GM18505 (cell line): ENCODE measurements at regions not wholly inside any gene's neighbourhood (a gene's known extent, or its start where the extent isn't known, plus 50 kb on each side); places are given as distances from the start of the nearest gene placed in this dataset.

ENCODE experiments used
- ATAC-seq: cut with Tn5 transposase; IDR thresholded peaks from one replicate; pipeline ENCODE4 v1.9.1; 2021; ENCODE audit not compliant: unreplicated experiment
- POLR2A ChIP-seq: IDR thresholded peaks from 4 replicates; pipeline ENCODE4 v1.6.1; 2011; ENCODE audit warnings: borderline replicate concordance; ENCODE audit not compliant: insufficient read depth, insufficient read length; ENCODE audit errors: extremely low read depth

DNA sequence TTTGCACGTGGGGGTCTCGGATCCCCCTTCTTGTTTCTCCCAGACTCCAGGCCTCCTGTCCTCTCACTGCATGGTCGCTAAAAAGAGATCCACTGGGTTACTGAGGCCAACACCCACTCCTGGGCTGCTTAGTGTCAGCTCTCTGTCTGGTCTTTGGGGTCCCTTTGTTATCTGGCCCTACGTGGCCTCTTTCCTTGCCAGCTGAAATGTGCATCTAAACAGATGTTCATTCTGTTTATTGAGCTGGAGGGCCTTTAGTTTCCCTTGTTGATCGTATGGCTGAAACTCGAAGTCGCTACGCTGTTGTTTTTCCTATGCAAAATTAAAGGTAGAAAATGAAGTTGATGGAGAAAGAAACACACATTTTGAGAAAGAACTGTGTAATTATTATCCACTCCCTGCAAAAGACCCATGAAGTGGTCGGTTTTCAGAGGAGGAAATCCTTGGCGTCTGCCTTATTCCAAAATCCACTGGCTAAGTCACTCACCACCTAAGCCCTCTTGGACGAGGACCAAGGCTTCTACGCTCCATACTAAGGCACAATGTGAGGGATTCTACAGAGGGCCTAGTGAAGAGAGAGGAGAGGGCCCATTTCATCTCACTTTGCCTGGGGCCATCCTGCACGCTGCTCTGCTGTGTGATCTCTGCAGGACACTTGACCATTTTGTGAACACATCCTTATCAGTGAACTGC, 105.3 kb downstream of the GLI2 start:
- no peak for ATAC-seq

DNA sequence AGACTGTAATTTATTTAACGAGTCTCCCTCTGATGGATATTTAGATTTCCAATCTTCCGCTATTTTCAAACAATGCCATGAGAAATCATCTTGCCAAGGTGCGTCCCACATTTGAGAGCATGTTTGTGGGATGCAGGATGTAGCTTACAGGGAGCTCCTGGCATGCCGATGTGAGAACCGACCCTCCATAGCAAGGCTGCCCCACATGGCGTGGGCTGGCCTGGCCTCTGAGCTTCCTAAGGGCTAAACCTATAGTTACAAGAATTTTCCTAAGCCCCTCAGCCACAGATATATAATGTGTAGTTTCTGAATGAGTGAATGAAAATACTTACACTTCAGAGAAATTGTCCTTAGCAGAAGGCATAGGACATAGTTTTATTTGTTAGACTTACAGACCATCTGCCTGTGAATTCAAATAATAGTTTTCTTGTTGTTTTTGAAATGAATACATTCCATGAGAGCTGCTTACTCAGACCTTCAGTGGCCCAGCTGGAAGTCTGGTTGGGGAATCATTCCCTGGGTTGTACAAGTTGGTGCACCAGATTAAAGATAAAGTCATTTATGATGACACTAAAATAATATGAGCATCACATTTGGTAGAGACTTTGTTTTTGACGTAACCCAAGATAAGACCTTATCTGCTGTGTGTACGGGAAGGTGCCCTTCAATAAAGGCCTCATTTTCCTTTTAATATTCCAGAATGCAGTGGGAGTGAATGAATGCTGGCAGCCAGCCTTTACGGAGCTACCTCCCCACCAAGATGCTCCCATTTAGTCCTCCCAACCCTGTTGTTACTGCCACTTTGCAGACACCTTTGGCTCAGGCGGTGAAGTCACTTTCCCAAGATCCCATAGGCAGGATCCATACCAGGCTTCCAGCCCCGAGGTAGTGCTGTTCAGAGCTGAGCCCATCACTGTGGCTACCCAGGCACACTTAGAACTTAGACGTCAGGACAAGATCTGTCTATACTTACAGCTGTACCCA, 107.1 kb downstream of the GLI2 start:
- no peak for ATAC-seq
- TF ChIP-seq POLR2A: no peak

More for the DNA sequence above, 105.3 kb downstream of the GLI2 start:
- no peak for TF ChIP-seq POLR2A

DNA sequence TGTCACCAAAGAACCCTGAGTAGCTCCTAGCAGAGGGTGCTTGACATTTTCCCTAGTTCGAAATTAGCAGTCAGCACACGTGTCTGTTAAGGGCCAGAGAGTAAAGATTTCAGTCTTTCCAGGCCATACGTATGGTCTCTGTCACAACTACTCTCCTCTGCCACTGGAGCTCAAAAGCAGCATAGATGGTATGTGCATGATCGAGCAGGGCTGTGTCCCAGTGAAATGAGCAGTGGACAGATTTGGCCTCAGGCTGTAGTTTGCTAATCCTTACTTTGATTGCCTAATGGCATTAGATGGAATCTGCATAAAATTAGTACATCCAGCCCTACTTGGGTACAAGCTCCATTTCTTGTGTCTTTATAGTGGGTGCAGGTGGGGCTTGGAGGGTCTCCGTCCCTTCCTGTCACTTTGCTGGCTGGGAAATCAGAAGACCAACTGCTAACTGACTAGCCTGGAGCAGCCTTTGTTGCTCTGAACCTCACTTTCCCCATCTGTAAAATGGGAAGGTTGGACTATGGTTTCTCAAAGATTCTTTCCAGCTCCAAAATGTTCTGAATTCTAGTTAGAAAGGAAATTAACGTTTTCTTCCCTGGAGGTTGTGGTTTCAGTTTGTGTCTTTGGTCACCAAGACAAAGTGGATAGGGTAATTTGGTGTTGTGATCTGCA, 108.5 kb downstream of the GLI2 start:
- no peak for TF ChIP-seq POLR2A
- no peak for ATAC-seq

DNA sequence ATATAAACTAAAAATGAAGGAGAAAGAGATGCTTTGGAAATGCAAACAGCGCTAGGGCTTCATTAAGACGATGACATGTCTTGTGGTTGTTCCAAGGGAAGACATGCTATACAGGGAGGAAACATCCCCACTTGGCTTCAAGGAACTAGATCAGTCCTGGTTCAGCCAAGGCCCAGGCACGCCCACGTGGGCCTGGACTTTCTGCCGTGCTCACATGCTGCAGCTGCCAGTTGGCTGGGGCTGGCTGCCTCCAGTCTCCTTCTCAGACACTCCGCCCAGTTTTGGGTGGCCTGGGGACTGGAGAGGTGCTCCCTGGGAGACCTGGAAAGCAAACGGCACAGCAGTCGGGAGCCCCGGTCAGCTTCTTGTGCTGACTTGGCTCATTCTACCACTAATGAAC, 109.6 kb downstream of the GLI2 start:
- no peak for TF ChIP-seq POLR2A

DNA sequence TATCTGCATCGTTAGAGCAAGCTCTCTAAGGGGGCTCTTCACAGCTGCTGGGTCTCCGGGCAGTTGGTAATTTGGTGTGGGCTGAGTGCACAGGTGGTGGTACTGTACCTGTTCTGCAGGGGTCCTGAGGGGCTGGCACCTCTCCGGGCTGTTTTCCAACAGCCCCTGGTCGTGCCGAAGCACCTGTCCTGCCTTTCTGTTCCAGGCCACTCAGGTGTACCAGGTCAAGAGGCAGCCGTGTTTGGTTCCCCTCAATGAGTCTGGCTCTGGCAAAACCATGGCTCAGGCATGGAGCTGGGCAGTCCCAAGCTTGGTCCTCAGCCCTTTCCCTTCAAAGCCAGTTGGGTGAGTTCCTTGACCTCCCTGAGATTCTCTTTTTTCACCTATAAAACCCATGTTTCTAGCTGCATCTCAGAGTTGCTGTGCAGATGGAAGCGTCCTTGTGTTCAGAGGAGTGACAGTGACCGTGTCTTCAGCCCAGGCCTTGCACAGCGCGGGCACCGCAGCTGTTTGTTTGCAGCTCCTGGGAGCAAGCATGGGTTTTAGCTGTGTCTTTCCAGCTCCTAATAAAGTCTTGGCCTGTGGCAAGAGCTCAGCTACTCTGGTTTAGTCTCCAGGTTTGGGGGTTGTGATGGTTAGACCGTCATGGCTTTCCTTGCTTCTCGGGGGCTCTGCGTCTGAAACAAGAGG, 110.9 kb downstream of the GLI2 start:
- no peak for ATAC-seq

More for the DNA sequence above, 109.6 kb downstream of the GLI2 start:
- no peak for ATAC-seq

DNA sequence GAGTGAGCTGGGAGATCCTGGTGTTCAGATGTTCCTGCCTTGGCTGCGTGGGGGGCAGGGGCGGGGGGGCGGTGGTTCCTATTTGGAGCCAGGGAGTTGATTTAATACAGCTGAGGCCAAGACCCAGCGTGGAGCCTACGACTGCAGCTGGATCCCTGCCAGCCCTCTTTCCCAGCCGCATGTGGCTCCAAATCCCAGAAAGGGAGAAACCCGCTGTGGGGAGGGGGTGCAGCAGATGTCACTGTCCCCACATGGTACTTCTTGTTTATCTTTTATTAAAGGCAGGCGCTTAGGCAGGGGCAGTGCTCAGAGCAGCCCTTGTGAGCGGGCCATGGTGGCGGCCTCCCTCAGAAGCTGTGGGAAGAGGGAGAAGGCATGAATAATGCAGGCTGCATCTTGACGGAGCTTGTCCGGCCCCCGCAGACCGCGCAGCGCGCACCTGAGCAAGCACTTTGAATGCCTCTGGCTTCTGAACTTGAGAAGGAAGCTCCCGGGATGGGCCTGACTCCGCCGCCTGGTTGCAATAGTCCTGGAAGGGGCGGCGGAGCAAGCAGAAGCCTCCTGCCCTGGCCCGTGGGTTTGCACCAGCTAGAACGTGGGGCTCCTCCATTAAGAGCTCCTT, 112.1 kb downstream of the GLI2 start:
- no peak for ATAC-seq
- TF ChIP-seq POLR2A: no peak

More for the DNA sequence above, 110.9 kb downstream of the GLI2 start:
- TF ChIP-seq POLR2A: no peak

DNA sequence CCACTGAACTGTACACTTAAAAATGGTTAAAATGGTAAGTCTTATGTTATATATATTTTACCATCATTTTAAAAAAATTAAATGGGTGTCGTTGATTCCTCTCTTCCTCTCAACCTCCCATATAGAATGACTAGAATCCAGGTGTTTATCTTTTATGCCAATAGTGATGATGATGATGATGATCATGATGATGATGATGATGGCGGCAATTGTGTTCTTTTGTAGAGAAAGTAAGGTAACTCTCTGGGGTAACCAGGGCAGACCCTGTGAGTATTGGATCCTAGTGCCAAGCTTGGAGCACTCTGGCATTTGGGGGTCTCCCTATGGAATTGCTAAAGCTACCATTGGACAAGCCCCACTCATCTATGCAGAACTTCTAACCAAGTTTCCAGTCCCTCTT, 113.6 kb downstream of the GLI2 start:
- TF ChIP-seq POLR2A: no peak
- no peak for ATAC-seq

DNA sequence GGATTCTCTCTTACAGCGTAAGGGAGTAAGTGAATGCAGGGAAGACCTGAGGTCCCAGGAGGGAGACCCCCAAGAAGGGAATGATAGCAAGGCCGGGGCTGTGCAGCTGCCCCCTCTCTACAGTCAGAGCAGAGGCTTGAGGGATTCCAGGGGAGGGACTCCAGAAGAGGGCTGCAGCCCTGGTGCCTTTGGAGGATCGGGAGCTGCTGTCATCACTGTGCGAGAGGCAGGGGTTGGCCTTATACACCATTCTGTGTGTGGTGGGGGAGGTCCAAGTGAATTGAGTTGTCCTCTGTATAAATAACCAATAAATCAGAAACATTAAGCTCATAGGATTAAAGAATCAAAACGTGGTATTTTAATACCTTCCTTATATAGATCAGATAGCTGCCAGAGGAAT, 114.9 kb downstream of the GLI2 start:
- no peak for ATAC-seq
- no peak for TF ChIP-seq POLR2A

DNA sequence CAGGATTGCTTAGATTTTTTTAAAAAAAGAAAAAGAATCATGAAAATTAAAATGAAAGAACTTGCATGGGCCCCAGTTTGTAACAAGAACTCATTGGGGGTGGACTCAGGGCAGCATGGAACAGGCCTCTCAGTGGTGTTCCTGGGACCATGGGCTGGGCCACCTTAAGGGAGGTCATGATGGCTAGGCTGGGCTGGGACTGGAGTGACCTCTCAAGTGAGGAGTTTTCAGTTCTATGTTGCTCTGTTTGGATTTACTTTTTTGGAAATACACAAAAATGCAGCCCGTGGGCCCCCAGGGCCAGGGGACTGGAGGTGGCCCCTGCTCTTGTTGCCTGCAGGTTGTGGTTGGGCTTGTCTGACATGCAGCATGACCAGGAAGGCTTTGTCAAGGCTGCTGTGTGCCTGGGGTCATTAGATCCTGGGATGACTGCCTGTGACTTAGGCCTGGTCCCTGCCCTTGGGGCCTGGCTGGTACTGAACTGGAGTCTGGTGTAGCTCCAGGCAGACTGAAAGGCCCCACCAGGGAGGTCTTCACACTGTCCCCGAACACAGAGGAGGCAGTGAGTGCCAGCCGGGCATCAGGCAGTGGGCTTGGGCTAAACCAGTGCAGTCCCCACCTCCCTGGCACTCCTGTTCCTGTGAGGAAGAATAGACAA, 115.6 kb downstream of the GLI2 start:
- no peak for TF ChIP-seq POLR2A
- ATAC-seq: no peak

DNA sequence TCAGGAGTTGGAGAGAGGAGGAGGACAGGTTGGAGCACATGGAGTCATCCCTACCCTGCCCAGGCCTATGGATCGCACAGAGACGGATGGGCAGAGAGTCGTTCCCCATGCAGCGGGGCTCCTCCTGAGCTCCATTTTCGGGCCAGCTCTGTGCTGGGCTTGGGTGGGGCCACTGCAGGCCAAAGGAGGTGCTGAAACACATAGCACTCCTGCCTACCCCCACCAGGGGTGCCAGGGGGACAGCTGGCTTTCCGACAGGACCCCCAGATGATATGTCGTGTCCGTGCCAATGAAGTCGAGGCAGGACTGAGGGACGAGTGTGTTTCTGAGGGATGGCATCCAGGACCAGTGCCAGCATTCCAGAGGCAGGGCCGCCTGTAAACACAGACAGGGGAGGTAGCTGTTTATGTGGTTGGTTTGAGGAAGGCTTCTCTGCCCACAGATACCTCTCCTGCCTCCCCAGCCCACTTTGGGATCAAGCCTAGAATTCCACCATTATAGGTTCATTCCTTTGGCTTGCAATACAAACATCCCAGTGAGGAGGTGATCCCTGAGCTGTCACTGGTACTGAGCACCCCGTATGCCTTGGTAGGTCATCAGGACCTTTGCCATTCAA, 116.6 kb downstream of the GLI2 start:
- ATAC-seq: no peak
- no peak for TF ChIP-seq POLR2A

DNA sequence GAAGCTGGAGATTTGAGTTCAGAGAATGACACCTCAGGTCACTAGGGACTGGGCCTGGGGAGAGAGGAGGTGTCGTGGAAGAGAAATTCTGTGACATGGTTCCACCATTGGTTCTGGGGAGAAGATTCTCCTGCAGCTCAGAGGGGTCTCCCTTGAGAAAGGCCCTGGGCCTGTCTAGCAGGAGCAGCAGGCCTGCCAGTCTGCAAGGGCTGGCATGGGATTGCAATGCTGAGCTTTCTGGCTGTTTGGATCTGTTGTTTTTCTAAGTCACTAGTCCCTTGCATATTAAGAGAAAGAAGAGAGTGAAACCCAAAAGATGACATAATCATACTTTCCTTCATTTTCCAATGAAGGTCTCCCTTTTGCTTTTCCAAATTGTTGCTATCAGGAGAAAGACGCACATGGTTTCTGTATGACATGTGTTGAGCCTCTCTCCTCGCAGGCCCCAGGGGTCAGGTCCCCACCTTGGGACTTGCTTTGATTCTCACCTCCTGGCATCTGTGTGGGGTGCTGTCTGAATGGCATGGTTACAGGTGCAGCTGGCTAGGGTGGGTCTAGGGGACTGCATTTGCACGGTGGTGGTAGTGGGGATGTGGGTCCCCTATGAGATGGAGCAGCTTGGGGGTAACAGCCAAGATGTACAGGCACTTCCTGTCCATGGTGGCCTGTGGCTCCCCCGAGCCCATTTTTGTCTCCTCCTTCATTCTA, 117.8 kb downstream of the GLI2 start:
- ATAC-seq: no peak
- TF ChIP-seq POLR2A: no peak
